NCI-H748 (cell line): ENCODE measurements at regions not wholly inside any gene's neighbourhood (a gene's known extent, or its start where the extent isn't known, plus 50 kb on each side); places are given as distances from the start of the nearest gene placed in this dataset.
A peak's percentile ranks its signal among the peaks of the same experiment; 100 is the strongest.

Experiments
- DNase-seq: peaks from one replicate; lab custom pipeline; 2025; ENCODE audit not compliant: unreplicated experiment; lab: John Stamatoyannopoulos, UW

GRCh38 chr2:18467749-18468360 lies 92.6 kb downstream of the RDH14 start:
- DNase-seq = no peak

GRCh38 chr2:18465979-18466378 lies 94.5 kb downstream of the RDH14 start:
- no peak for DNase-seq

GRCh38 chr2:18464913-18465312 lies 95.5 kb downstream of the RDH14 start:
- DNase-seq = no peak

GRCh38 chr2:18456026-18456425 lies 104.4 kb downstream of the RDH14 start:
- no peak for DNase-seq

- peak; percentile 18 for DNase-seq
Measured at GRCh38 chr2:18455236-18455862, 105.1 kb downstream of the RDH14 start.

GRCh38 chr2:18454692-18455235 lies 105.7 kb downstream of the RDH14 start:
- no peak for DNase-seq

- no peak for DNase-seq
Measured at GRCh38 chr2:18446715-18447114, 113.7 kb downstream of the RDH14 start.

- no peak for DNase-seq
Measured at GRCh38 chr2:18445433-18446320, 114.8 kb downstream of the RDH14 start.

- no peak for DNase-seq
Measured at GRCh38 chr2:18444806-18445205, 115.6 kb downstream of the RDH14 start.

GRCh38 chr2:18441583-18441982 lies 118.9 kb downstream of the RDH14 start:
- DNase-seq = no peak

- no peak for DNase-seq
Measured at GRCh38 chr2:18440777-18441176, 119.7 kb downstream of the RDH14 start.

- no peak for DNase-seq
Measured at GRCh38 chr2:18440141-18440661, 120.3 kb downstream of the RDH14 start.

GRCh38 chr2:18439716-18440115 lies 120.7 kb downstream of the RDH14 start:
- no peak for DNase-seq

GRCh38 chr2:18437909-18438308 lies 122.5 kb downstream of the RDH14 start:
- no peak for DNase-seq

- DNase-seq = no peak
Measured at GRCh38 chr2:18436503-18437005, 123.9 kb downstream of the RDH14 start.

GRCh38 chr2:18435426-18436037 lies 124.9 kb downstream of the RDH14 start:
- DNase-seq = peak; percentile 63

GRCh38 chr2:18433872-18434271 lies 126.6 kb downstream of the RDH14 start:
- DNase-seq = no peak

- DNase-seq = no peak
Measured at GRCh38 chr2:18432999-18433398, 127.5 kb downstream of the RDH14 start.

GRCh38 chr2:18430996-18431748 lies 129.3 kb downstream of the RDH14 start:
- DNase-seq = peak; percentile 53

GRCh38 chr2:18428516-18428915 lies 131.9 kb downstream of the RDH14 start:
- DNase-seq = no peak
